Heart left ventricle (tissue), 13 donors: ENCODE measurements at regions not wholly inside any gene's neighbourhood (a gene's known extent, or its start where the extent isn't known, plus 50 kb on each side); places are given as distances from the start of the nearest gene placed in this dataset.

Experiments
- POLR2A ChIP-seq, 2 donors: fragments of 450-650 bp; IDR thresholded peaks; one replicate each; pipeline ENCODE4 v1.6.1; 2017; ENCODE audit warnings: antibody characterized with exemption in 2 of 2, mild to moderate bottlenecking in 2 of 2, moderate library complexity in 2 of 2
- TF ChIP-seq, protein P1 (sequence below), 12 donors: fragments of 200-600 bp; sonication (generic) in 4 of 12; IDR thresholded peaks; one replicate each; pipeline versions ENCODE4 v1.5.0 to v1.8.0; 2018 to 2022; ENCODE audit warnings: antibody characterized with exemption in 12 of 12, mild to moderate bottlenecking in 5 of 12
- donor health status: ischemic (EF 13 %, LVEDD 7.1; RV severe dilation, severe dysfunction).
- donor health status: DM: no; HTN: yes; CAD: no.
- donor health status: DM: no; HTN: no; CAD: no.
- donor health status: ischemic (EF 25% LVEDD 6.9; RV normal size, moderate dysfunction).
- donor health status: ischemic (EF 25% LVEDD 5.7; RV mildly dilated, moderate dysfunction).
- donor health status: ischemic (EF 35%, LVEDD 5.7; RV mildly dilated, moderate dysfunction).
- donor health status: nonischemic (EF 11% LVEDD 7.7; RV severe dilation, severe dysfunction).
- donor health status: DM: yes; HTN: yes; CAD: no.
- donor health status: PGD.
- donor health status: ischemic (EF 29% LVEDD 5.4; RV normal size, mild dysfunction).
- donor health status: nonischemic (EF 23%, LVEDD 6.1; RV moderate dilation, normal function).

DNA sequence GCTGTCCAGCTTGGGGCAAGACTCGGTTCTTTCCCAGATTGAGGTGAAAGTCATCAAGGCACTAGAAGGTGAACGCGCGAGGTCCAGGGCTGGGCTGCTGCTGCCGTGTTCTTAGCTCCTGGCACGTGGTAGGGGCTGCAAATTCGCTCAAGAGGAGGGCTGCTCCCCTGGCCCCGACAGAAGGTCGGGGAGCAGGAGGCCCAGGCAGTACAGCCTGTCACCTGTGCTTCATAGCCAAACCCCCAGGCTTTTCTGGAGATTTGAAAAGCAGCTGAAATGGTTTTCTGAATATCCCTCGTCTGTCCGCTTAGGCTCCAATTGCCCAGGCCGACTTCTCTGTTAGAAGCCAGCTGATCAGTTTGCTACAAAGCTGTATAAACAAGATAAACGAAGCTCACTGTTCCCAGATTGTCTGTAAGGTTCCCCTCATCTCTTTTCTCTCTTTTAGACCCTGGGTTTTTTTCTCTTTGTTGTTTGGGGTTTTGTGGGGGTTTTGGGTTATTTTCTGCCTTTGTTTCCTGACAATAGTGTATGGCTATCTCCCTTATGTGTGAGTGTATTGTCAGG lies 60.0 kb upstream of the STX18 start:
- TF ChIP-seq, protein P1, sequence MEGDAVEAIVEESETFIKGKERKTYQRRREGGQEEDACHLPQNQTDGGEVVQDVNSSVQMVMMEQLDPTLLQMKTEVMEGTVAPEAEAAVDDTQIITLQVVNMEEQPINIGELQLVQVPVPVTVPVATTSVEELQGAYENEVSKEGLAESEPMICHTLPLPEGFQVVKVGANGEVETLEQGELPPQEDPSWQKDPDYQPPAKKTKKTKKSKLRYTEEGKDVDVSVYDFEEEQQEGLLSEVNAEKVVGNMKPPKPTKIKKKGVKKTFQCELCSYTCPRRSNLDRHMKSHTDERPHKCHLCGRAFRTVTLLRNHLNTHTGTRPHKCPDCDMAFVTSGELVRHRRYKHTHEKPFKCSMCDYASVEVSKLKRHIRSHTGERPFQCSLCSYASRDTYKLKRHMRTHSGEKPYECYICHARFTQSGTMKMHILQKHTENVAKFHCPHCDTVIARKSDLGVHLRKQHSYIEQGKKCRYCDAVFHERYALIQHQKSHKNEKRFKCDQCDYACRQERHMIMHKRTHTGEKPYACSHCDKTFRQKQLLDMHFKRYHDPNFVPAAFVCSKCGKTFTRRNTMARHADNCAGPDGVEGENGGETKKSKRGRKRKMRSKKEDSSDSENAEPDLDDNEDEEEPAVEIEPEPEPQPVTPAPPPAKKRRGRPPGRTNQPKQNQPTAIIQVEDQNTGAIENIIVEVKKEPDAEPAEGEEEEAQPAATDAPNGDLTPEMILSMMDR (IDR thresholded peaks at IDR 0.05), result no peak
- no peak for TF ChIP-seq POLR2A (IDR thresholded peaks at IDR 0.05)
